A549 (cell line): ENCODE measurements at regions not wholly inside any gene's neighbourhood (a gene's known extent, or its start where the extent isn't known, plus 50 kb on each side); places are given as distances from the start of the nearest gene placed in this dataset.

ENCODE experiments used
- ATAC-seq, 2 experiments: fragments of 200-7000 bp in 1 of 2; fragments of >200 bp in 1 of 2; cut with Nextera tagmentation in 1 of 2; cut with Tn5 transposase in 1 of 2; 3 replicates each; pipeline versions ENCODE4 v1.8.0 to v1.9.1; 2018 to 2020; ENCODE audit warnings: mild to moderate bottlenecking in 1 of 2, moderate library complexity in 1 of 2
- CTCF ChIA-PET: fragments of 300-600 bp; sonication (Branson Sonifier 250); formaldehyde crosslinking; extraction: SDS; loops from one replicate; lab custom pipeline; 2021; ENCODE audit warnings: antibody characterized with exemption, inconsistent platforms; lab: Yijun Ruan, JAX
- POLR2A ChIA-PET: fragments of 350-600 bp; formaldehyde crosslinking; extraction: SDS; loops from one replicate; lab custom pipeline; 2021; ENCODE audit warnings: antibody characterized with exemption, inconsistent platforms; lab: Yijun Ruan, JAX
- DNase-seq, 2 experiments: peaks; one replicate each; pipeline versions ENCODE4 v3.0.0 to v3.0.0-alpha.2; 2011 to 2016; ENCODE audit warnings: low read depth in 1 of 2, low spot score in 1 of 2
- FAIRE-seq: peaks from 2 replicates; lab custom pipeline; 2011; peaks lifted over from hg19 to GRCh38; lab: Jason Lieb, UNC
- H3K27ac ChIP-seq, 2 experiments: fragments of >200 bp; sonication (Bioruptor Twin); formaldehyde crosslinking; 3 replicates each; pipeline ENCODE4 v1.5.1; 2016 to 2017
- H3K4me1 ChIP-seq: fragments of >200 bp; sonication (Bioruptor Twin); formaldehyde crosslinking; 3 replicates; pipeline ENCODE4 v1.6.1; 2016
- H3K4me2 ChIP-seq: fragments of >200 bp; sonication (Bioruptor Twin); formaldehyde crosslinking; 3 replicates; pipeline ENCODE4 v1.6.1; 2016
- H3K4me3 ChIP-seq: fragments of >200 bp; sonication (Bioruptor Twin); formaldehyde crosslinking; 3 replicates; pipeline ENCODE4 v1.5.1; 2016
- H3K9me3 ChIP-seq: fragments of >200 bp; sonication (Bioruptor Twin); formaldehyde crosslinking; 3 replicates; pipeline ENCODE4 v1.6.1; 2016
- CBX2 ChIP-seq: fragments of 200-600 bp; sonication (generic); IDR thresholded peaks from 2 replicates; pipeline ENCODE4 v1.6.1; 2016; ENCODE audit warnings: low read depth, mild to moderate bottlenecking, borderline replicate concordance
- CHD2 ChIP-seq: fragments of 150-350 bp; IDR thresholded peaks from 2 replicates; pipeline ENCODE4 v1.6.1; 2014; ENCODE audit warnings: low read length; ENCODE audit not compliant: partially characterized antibody
- HDAC2 ChIP-seq: fragments of 200-600 bp; sonication (generic); IDR thresholded peaks from 2 replicates; pipeline ENCODE4 v1.6.1; 2016
- HOXB5 ChIP-seq: fragments of 250-450 bp; sonication (Bioruptor Pico); IDR thresholded peaks from 2 replicates; pipeline ENCODE4 v1.5.0; 2020; ENCODE audit warnings: mild to moderate bottlenecking, moderate library complexity
- KDM5A ChIP-seq: fragments of 200-600 bp; sonication (generic); IDR thresholded peaks from 2 replicates; pipeline ENCODE4 v1.6.1; 2016; ENCODE audit warnings: antibody characterized with exemption, mild to moderate bottlenecking
- MAFK ChIP-seq: fragments of 450-650 bp; IDR thresholded peaks from 2 replicates; pipeline ENCODE4 v1.6.1; 2014; ENCODE audit not compliant: partially characterized antibody
- MYC ChIP-seq: IDR thresholded peaks from 2 replicates; pipeline ENCODE4 v1.6.1; 2012; ENCODE audit warnings: mild to moderate bottlenecking, inconsistent platforms, low read length, improper control_type of control experiment, borderline replicate concordance
- RCOR1 ChIP-seq: fragments of 150-350 bp; IDR thresholded peaks from 2 replicates; pipeline ENCODE4 v1.6.1; 2014; ENCODE audit warnings: antibody characterized with exemption, low read length, low read depth
- SREBF2 ChIP-seq: fragments of 450-650 bp; IDR thresholded peaks from 2 replicates; pipeline ENCODE4 v1.6.1; 2014; ENCODE audit warnings: mild to moderate bottlenecking, moderate library complexity
- TFCP2L1 ChIP-seq: fragments of 250-450 bp; sonication (Bioruptor Pico); IDR thresholded peaks from 2 replicates; pipeline ENCODE4 v1.5.0; 2021; ENCODE audit warnings: mild to moderate bottlenecking
- ZFP36 ChIP-seq: fragments of 450-650 bp; IDR thresholded peaks from 2 replicates; pipeline ENCODE4 v1.6.1; 2014; ENCODE audit warnings: borderline replicate concordance; ENCODE audit not compliant: partially characterized antibody
- WGBS: methylation state at CpG from one replicate; pipeline ENCODE4 v1.1.6; 2017; ENCODE audit errors: missing lambda C conversion rate; 5-methylcytosine and 5-hydroxymethylcytosine counted together
- TF ChIP-seq, protein P1 (sequence below): fragments of 450-650 bp; IDR thresholded peaks from 2 replicates; pipeline ENCODE4 v1.6.1; 2014; ENCODE audit warnings: antibody characterized with exemption
- TF ChIP-seq, protein P2 (sequence below): fragments of 150-350 bp; IDR thresholded peaks from 2 replicates; pipeline ENCODE4 v1.6.1; 2014; ENCODE audit warnings: low read depth, mild to moderate bottlenecking, low read length
- TF ChIP-seq, protein P3 (sequence below): fragments of >200 bp; sonication (Bioruptor Twin); formaldehyde crosslinking; IDR thresholded peaks from 3 replicates; pipeline ENCODE4 v1.5.1; 2016
- TF ChIP-seq, protein P4 (sequence below): IDR thresholded peaks from 2 replicates; pipeline ENCODE4 v1.6.1; 2012
- TF ChIP-seq, protein P5 (sequence below): fragments of >200 bp; sonication (Bioruptor Twin); formaldehyde crosslinking; IDR thresholded peaks from 2 replicates; pipeline ENCODE4 v1.6.1; 2016
- TF ChIP-seq, protein P6 (sequence below): IDR thresholded peaks from 2 replicates; pipeline ENCODE4 v1.6.1; 2012; ENCODE audit warnings: low read depth, borderline replicate concordance
- TF ChIP-seq, protein P7 (sequence below): fragments of 250-450 bp; sonication (Bioruptor Pico); IDR thresholded peaks from 2 replicates; pipeline ENCODE4 v1.5.0; 2021; ENCODE audit warnings: mild to moderate bottlenecking, moderate library complexity, borderline replicate concordance

DNA sequence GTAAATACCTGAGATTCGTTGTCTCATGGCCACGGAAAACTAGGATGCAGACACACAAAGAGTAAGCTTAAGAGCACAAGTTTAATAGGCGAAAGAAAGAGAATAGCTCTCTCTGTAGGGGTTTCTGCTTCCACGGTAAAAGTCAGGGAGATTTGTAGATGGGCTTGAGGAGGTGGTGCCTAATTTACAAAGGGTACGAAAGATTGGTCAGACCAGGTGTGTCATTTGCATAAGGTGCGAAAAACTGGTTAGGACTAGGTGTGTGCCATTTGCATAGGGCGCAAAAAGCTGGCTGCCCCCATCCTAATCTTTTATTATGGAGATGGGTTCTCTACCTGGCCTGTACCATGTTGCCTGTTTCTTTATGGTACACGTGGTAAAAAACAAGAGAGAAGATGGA, 170.5 kb upstream of the DOK6 start (continued):
- TF ChIP-seq, protein P1, sequence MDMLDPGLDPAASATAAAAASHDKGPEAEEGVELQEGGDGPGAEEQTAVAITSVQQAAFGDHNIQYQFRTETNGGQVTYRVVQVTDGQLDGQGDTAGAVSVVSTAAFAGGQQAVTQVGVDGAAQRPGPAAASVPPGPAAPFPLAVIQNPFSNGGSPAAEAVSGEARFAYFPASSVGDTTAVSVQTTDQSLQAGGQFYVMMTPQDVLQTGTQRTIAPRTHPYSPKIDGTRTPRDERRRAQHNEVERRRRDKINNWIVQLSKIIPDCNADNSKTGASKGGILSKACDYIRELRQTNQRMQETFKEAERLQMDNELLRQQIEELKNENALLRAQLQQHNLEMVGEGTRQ: no peak

DNA sequence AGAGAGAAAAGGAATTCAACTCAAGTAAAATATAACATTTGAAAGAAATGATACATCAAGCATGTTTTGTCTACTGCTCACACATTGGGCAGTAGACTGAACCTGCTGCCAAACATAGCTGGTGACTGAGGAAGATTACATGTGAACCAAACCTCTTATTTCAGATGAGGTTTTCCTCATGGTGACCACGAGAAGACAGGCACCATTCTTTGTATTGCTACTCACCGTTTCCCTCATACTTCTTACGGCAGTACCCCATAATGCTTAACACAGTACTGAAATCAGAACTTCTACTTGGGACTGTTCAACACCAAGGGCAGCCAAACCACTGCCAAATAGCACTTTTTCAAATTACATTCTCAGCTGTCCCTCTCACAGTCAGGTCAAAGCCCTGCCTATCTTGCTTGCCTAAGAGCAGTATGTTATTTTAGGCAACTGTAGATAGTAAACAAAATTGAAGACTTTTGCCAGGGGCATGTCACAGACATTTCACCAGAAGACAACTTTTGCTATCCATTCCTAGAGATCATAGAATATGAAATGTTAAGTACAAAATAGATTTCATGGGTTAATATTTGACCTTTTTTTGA, 167.1 kb upstream of the DOK6 start:
- no peak overlapping the region for H3K4me2 ChIP-seq
- POLR2A ChIA-PET: no interaction called here
- no peak for FAIRE-seq
- TF ChIP-seq SREBF2 (no peak), KDM5A (no peak), HDAC2 (no peak), MYC (no peak), ZFP36 (no peak), TFCP2L1 (CRISPR knock-in tag) (no peak), HOXB5 (no peak), RCOR1 (no peak), CBX2 (no peak), CHD2 (no peak)
- TF ChIP-seq, protein P2, sequence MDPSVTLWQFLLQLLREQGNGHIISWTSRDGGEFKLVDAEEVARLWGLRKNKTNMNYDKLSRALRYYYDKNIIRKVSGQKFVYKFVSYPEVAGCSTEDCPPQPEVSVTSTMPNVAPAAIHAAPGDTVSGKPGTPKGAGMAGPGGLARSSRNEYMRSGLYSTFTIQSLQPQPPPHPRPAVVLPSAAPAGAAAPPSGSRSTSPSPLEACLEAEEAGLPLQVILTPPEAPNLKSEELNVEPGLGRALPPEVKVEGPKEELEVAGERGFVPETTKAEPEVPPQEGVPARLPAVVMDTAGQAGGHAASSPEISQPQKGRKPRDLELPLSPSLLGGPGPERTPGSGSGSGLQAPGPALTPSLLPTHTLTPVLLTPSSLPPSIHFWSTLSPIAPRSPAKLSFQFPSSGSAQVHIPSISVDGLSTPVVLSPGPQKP: no peak
- TF ChIP-seq, protein P3, sequence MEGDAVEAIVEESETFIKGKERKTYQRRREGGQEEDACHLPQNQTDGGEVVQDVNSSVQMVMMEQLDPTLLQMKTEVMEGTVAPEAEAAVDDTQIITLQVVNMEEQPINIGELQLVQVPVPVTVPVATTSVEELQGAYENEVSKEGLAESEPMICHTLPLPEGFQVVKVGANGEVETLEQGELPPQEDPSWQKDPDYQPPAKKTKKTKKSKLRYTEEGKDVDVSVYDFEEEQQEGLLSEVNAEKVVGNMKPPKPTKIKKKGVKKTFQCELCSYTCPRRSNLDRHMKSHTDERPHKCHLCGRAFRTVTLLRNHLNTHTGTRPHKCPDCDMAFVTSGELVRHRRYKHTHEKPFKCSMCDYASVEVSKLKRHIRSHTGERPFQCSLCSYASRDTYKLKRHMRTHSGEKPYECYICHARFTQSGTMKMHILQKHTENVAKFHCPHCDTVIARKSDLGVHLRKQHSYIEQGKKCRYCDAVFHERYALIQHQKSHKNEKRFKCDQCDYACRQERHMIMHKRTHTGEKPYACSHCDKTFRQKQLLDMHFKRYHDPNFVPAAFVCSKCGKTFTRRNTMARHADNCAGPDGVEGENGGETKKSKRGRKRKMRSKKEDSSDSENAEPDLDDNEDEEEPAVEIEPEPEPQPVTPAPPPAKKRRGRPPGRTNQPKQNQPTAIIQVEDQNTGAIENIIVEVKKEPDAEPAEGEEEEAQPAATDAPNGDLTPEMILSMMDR: no peak
- TF ChIP-seq, protein P4, sequence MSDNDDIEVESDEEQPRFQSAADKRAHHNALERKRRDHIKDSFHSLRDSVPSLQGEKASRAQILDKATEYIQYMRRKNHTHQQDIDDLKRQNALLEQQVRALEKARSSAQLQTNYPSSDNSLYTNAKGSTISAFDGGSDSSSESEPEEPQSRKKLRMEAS: no peak
- TF ChIP-seq, protein P5, sequence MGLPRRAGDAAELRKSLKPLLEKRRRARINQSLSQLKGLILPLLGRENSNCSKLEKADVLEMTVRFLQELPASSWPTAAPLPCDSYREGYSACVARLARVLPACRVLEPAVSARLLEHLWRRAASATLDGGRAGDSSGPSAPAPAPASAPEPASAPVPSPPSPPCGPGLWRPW: no peak
- TF ChIP-seq, protein P6, sequence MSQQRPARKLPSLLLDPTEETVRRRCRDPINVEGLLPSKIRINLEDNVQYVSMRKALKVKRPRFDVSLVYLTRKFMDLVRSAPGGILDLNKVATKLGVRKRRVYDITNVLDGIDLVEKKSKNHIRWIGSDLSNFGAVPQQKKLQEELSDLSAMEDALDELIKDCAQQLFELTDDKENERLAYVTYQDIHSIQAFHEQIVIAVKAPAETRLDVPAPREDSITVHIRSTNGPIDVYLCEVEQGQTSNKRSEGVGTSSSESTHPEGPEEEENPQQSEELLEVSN: no peak
- CTCF ChIA-PET: no interaction called here
- H3K27ac ChIP-seq: no peak overlapping the region
- no peak overlapping the region for H3K4me3 ChIP-seq
- H3K4me1 ChIP-seq: no peaks in the 10 kb centered on the region
- no peaks in the 10 kb centered on the region for H3K9me3 ChIP-seq
- DNase-seq: no peak
- ATAC-seq: no peak
- 42% methylated on average over 3 of the region's 3 CpGs for WGBS

DNA sequence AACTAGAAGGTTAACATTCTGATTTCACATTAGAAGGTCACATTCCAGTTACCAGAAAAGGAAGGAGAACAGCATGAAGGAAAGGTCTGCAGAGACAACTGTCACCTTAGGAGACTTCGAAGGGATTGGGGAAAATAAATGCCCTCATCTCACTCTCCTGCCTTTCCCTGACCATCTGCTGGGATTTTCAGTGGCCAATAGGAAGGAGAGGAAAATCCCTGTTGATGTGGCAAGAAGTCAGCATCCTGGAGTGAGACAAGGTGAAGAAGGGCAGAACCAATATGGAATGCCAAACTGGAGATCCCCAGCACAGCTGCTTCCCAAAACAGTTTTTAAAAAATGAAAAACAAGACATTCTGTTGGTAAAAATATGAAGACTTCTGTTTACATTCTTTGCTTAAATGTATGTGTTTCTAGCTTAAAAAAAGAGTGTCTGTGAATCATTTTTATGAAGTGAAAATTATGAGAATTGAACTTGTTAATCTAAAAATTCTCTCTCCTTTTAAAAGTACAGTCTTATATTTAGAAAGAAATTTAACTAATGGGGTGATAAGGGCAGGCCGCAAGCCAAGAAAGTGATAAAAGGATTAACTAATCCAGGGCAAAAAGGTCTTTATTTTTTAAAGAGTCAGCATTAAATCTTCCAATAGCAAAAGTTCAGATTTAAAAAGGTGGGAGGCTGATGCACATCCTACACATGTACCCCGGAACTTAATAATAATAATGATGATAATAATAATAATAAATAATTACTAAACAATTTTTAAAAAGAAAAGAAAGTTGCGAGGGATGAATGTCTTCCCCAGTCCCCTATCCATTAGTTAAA, 160.6 kb upstream of the DOK6 start:
- POLR2A ChIA-PET: no interaction called here
- Histone ChIP-seq H3K4me2 (no peak overlapping the region), H3K4me1 (no peaks in the 10 kb centered on the region), H3K9me3 (no peaks in the 10 kb centered on the region), H3K4me3 (no peak overlapping the region), H3K27ac (no peak overlapping the region)
- WGBS: 16% methylated on average over 4 of the region's 4 CpGs
- CTCF ChIA-PET: no interaction called here
- DNase-seq: no peak
- TF ChIP-seq HDAC2 (no peak), MAFK (peak; percentile 4), ZFP36 (no peak)
- TF ChIP-seq, protein P5: no peak
- TF ChIP-seq, protein P7, sequence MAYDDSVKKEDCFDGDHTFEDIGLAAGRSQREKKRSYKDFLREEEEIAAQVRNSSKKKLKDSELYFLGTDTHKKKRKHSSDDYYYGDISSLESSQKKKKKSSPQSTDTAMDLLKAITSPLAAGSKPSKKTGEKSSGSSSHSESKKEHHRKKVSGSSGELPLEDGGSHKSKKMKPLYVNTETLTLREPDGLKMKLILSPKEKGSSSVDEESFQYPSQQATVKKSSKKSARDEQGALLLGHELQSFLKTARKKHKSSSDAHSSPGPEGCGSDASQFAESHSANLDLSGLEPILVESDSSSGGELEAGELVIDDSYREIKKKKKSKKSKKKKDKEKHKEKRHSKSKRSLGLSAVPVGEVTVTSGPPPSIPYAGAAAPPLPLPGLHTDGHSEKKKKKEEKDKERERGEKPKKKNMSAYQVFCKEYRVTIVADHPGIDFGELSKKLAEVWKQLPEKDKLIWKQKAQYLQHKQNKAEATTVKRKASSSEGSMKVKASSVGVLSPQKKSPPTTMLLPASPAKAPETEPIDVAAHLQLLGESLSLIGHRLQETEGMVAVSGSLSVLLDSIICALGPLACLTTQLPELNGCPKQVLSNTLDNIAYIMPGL: no peak
- no peak for ATAC-seq
- no peak for FAIRE-seq
